HG03521 (cell line): ENCODE measurements at regions not wholly inside any gene's neighbourhood (a gene's known extent, or its start where the extent isn't known, plus 50 kb on each side); places are given as distances from the start of the nearest gene placed in this dataset.
"Not testable (repeated sequence)": the region's sequence is repeated elsewhere in the genome, so short reads cannot be mapped to it uniquely, and the experiment has no call there.

Experiments
- ATAC-seq: cut with Tn5 transposase; IDR thresholded peaks from one replicate; pipeline ENCODE4 v1.9.1; 2021; ENCODE audit warnings: mild to moderate bottlenecking, moderate library complexity; ENCODE audit not compliant: unreplicated experiment

DNA sequence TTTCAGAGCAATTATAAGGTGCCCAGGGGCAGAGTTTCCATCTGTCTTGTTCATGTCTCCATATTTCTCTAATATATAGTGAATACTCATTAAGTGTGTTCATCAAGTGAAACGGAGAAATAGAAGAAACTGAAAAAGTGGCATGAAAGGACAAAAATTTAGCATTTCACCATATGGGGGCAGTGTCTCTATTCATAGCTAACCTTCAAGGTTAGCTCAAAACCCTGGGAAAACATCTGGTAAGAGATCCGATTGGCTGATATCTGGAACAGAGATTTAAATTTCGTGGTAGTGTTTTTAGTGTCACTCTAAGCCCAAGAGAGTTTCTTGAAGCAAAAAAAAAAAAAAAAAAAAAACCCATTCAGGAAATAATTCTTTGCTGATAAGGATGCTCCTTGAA is 367.5 kb downstream of the DAD1 start:
- ATAC-seq = no peak

DNA sequence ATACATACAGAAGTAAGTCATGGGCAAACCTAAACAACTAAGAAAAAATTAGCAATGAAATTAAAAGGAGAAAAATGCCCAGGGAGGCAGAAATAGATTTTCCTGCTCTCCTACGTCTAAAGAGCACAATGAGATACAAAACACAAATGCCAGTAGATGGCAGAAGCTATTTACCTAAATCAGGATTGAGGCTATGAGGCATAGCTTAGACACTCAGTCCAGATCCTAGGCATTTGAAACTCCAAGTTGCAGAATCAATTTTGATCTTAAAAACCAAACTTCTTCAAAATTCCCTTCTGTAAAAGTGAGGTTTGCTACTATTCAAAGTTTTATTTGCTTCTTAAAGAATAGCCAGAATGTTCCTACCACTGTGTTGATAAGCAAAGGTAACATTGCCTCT is 368.6 kb downstream of the DAD1 start:
- no peak for ATAC-seq

DNA sequence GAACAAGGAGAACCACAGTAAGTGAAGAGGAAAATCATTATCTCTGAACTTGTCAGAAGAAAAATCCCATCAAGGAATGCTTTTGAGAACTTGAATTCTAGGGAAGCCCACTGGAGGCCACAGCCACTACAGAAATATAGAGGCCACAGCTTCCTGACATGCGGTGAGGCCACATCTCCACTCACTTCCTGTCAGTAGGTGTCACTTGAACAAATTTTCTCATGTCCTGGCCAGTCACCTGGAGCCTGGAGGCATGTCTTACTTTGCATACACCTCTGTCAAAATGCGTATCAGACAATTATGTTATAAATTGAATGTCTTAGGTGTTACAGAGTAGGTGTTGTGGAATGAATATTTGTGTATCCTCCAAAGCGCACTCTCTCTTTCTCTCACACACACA is 370.3 kb downstream of the DAD1 start:
- ATAC-seq = no peak

DNA sequence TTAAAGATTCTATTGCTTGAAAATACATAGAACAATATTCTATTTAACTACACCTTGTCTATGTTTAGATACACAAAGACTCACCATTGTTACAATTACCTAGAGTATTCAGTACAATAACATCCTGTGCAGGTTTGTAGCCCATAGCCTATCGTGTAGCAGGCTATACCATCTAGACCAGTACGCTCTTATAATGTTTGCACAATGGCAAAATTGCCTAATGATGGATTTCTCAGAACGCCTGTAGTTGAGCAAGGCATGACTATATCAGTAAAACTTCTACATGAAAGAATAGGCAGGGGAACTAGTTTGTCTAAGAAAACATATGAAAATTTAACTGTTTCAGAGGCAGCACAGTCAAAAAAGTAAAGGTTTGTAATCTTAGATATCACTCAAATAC is 375.9 kb downstream of the DAD1 start:
- ATAC-seq = no peak

- no peak for ATAC-seq
Measured at GRCh38 chr14:22210906-22211305, 378.1 kb downstream of the DAD1 start.

DNA sequence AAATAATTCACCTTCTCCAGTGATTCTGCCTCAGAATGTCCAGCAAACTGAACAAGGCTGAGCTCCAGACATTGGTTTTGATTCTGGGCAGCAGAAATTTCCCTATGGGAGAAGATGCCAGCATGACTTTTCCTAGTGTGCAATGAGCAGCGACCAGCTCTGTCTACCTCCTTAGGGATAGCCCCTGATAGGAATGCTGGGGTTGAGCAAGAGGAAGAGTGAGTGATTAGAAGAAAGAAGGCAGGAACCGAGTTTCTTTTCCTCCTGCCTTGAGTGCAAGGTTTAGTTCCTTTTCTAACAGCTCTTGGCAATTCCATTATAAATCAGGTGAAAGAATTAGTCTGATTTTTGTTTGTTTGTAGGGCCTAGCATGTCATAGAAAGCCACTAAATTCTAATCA is 379.0 kb downstream of the DAD1 start:
- no peak for ATAC-seq

GRCh38 chr14:22203036-22203435 is 386.0 kb downstream of the DAD1 start:
- ATAC-seq = no peak

DNA sequence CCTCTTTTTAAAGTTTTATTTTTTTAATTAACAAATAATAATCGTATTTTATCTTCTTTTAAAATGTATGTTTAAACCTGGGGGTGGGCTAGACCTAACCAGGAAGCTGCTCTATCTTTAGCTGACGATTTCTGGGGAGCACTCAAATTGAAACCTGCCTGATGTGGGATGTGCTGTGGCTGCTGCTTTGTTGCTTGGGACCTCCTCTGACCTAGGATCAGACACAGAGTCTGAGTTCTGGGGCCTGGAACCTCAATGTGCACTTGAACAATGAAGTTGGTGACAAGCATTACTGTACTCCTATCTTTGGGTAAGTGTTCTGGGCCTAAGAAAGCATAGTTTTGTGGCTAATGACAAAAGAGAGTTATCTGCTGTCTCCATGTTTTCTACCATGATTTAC is 386.7 kb downstream of the DAD1 start:
- no peak for ATAC-seq

- no peak for ATAC-seq
Measured at GRCh38 chr14:22200977-22201605, 387.9 kb downstream of the DAD1 start.

- not testable (repeated sequence) for ATAC-seq
Measured at GRCh38 chr14:22200131-22200530, 388.9 kb downstream of the DAD1 start.

DNA sequence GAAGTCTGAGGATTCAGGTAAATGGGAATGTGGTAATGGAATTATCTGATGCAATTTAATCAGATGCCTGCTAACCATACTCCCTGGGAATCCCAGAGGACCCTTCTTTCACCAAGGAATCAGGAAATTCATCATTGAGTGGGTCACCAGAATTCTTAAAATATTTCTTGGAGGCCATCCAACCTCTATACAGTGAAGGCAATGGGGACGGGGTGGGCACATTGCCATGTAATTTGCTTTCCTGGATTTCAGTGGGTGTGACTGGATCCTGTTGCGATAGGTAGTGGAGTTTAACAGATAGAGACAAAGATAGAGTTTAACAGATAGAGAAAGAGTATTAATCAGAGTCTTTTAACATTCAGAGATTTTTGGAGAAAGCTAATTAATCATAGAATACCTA is 394.4 kb downstream of the DAD1 start:
- no peak for ATAC-seq

DNA sequence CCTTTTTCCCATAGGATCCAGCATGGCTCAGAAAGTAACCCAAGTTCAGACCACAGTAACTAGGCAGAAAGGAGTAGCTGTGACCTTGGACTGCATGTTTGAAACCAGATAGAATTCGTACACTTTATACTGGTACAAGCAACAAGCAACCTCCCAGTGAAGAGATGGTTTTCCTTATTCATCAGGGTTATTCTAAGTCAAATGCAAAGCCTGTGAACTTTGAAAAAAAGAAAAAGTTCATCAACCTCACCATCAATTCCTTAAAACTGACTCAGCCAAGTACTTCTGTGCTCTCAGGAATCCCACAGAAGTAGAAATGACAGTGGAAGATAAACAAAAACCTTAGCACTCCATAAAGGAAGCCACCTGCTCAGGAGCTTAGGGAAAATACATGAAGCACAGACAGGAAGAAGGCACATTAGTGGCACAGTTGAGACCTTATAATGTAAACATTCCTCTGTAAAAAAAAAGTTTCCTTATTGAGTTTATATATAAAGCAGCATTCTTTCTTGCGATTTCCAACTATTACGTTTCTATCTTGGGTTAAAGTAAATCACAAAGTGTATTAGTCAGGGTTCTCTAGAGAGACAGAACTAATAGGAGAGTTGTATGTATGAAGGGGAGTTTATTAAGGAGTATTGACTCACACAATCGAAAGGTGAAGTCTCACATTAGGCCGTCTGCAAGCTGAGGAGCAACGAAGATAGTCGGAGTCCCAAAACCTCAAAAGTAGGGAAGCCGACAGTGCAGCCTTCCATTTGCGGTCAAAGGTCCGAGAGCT is 398.4 kb downstream of the DAD1 start:
- ATAC-seq = no peak

DNA sequence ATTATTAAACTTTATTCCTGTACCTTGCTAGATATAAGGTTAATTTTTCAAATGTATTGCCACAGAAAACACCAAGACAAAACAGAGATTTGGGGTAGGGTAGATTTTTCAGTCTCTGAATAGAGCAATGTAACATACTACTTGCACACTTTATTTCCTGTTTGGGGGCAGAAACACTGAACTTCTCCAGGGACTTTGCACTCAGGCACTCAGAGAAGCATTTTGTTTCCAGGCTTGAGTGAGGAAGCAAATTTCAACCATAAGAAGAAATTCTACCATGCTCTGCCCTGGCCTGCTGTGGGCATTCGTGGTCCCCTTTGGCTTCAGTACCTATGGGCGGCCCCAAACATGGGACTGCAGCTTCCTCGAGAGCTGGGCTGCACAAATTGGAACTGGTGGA is 399.1 kb downstream of the DAD1 start:
- no peak for ATAC-seq

DNA sequence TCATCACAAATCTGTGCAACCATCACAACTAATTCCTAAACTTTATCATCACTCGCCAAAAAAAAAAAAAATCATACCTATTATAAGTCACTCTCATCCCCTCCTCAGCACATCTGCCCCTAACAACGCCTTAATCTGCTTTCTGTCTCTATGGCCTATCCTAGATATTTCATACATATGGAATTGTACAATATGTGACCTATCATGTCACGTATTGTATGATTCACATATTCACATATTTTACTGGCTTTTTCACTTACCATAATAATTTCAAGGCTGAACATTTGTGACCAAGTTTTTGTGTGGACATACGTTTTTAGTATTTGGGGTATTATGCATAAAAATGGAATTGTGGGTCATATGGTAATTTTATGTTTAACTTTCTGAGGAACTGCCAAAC is 400.7 kb downstream of the DAD1 start:
- no peak for ATAC-seq

DNA sequence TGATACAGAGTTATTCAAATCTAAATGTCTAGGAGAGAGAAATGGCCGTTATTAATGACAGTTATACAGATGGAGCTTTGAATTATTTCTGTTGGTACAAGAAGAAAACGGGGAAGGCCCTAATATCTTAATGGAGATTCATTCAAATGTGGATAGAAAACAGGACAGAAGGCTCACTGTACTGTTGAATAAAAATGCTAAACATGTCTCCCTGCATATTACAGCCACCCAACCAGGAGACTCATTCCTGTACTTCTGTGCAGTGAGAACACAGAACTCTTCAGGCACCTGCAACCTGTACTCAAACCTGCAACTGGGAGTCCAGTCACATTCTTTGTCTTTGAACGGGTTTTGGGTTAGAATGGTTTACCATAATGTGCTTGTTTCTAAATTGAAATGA is 403.2 kb downstream of the DAD1 start:
- ATAC-seq = no peak

DNA sequence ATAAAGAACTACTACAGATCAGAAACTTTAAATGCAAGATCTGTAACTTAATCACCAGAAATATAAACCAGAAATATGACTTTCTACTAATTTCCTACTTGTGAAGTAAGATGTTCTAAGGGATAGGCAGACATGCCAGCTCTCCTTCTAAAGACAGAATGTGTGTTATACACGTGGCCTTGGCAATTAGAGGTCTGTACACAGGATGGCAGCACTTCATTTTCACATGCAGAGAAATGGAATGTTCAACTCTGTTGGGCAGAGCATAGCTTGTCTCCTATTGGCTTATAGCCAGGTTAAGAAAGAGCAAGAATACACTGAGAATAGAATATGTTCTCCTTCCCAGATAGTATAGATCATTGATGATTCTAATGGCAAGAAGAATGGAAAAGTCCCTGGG is 403.8 kb downstream of the DAD1 start:
- ATAC-seq = no peak

DNA sequence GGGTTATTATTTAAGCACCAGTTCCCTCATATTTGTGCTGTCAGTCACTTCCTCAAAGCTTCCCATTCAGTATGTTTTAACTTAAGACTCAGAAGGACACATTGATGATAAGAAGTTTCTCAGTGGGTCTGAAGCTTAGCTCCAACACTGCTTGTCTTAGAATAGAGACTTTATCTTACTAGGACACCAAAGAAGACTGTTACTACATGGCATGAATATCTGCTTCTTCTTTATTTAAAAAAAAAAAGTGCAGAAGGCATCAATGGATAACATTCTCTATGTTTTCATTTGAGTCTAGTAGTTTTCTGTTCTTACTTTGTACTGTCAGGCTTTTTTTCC is 404.2 kb downstream of the DAD1 start:
- no peak for ATAC-seq

DNA sequence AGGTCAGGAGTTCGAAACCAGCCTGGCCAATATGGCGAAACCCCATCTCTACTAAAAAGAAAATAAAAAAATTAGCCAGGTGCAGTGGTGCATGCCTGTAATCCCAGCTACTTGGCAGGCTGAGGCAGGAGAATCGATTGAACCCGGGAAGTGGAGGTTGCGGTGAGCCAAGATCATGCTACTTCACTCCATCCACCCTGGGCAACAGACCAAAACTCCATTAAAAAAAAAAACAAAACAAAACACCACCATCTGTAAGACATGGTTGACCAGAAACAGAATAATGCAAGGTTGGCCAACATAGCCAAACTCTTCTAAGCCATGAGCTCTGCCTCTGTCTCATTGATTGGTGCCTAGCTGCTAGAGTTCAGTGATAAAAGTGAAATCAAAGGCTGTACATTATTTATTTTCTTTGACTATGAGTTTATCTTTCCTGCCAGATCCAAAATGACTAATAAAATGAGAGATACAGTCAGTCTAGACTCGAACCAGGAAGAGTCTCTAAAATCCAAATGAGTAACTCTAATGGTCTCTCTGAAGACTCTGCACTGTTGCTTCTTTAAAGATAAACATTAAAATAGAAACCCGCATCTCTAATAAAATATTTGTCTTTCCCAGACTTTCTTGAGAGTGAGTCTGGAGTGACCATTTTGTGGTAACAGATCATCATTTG is 404.7 kb downstream of the DAD1 start:
- no peak for ATAC-seq

GRCh38 chr14:22180045-22180444 is 409.0 kb downstream of the DAD1 start:
- ATAC-seq = no peak

- no peak for ATAC-seq
Measured at GRCh38 chr14:22179190-22179589, 409.8 kb downstream of the DAD1 start.

DNA sequence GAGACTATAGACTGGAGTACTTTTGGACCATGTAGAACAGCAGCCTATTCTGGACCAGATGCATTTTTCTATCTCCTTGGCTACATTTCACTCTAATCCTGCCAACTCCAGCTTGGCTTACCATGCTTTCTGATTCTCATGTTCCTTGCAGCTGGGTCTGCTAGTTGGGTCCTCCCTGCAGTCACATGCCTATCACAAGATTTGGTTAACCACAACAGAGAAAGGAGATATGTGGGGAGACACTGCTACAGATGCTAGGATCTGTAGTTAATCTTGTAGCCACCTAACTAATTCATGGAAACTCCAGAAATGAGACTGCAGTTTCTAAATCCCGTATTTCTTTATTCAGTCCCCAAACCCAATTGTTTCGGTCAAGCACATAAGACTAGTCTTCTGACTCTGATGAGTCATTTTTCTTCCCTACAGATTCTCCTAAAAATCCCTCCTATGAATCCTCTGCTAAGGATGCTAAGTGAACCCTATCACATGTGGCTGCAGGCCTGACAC is 410.6 kb downstream of the DAD1 start:
- no peak for ATAC-seq

DNA sequence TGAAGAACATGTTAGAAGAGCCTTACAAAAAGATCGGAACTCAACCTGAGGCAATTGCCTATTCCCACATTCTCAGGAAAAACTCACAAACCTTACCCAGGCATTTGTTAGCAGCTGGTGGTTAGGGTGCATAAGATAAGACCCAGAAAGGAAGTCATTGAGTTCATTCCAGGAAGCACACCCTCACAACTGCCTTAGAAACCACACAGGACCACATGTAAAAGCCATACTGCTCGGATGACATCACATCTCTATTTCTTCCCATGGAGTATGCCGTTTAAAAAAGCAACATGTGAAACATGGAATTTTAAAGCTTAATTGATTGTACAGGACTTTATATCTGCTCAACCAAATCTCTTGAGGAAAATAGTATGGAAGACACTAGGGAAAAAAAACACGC is 411.2 kb downstream of the DAD1 start:
- ATAC-seq = no peak
